GM12878 (cell line): ENCODE measurements at regions not wholly inside any gene's neighbourhood (a gene's known extent, or its start where the extent isn't known, plus 50 kb on each side); places are given as distances from the start of the nearest gene placed in this dataset.

Source experiments
- ATAC-seq: fragments of 200-7000 bp; cut with Tn5 transposase; 3 replicates; pipeline ENCODE4 v1.9.1; 2020; ENCODE audit warnings: mild to moderate bottlenecking, moderate library complexity
- BruUV-seq: library from RNA; stranded (reverse); fragments of 400-500 nt; replicated peaks from 2 replicates; lab custom pipeline; 2021; lab: Mats Ljungman, UMichigan
- CTCF ChIA-PET: fragments of 300-600 bp; sonication (Branson Sonifier 250); formaldehyde crosslinking; extraction: SDS; loops from one replicate; lab custom pipeline; 2021; ENCODE audit warnings: inconsistent platforms; lab: Yijun Ruan, JAX
- POLR2A ChIA-PET: fragments of 350-600 bp; formaldehyde crosslinking; extraction: SDS; loops from one replicate; lab custom pipeline; 2021; ENCODE audit warnings: inconsistent platforms; lab: Charles Lee
- RAD21 ChIA-PET: fragments of 300-600 bp; sonication (Branson Sonifier 250); formaldehyde crosslinking; loops from one replicate; lab custom pipeline; 2023; ENCODE audit warnings: antibody characterized with exemption; ENCODE audit not compliant: unreplicated experiment; lab: Charles Lee
- SMC1A ChIA-PET: fragments of 300-600 bp; sonication (Branson Sonifier 250); formaldehyde crosslinking; loops from one replicate; lab custom pipeline; 2023; ENCODE audit not compliant: unreplicated experiment, uncharacterized antibody; lab: Charles Lee
- DNase-seq: peaks from one replicate; pipeline ENCODE4 v3.0.0-alpha.2; 2011; ENCODE audit warnings: low read depth, low spot score
- FAIRE-seq: peaks from 3 replicates; lab custom pipeline; 2011; peaks lifted over from hg19 to GRCh38; lab: Jason Lieb, UNC
- H2AFZ ChIP-seq: 2 replicates; pipeline ENCODE4 v1.6.0; 2011; ENCODE audit warnings: low read depth, low read length, control low read depth; ENCODE audit not compliant: control insufficient read depth
- H3K27ac ChIP-seq: 2 replicates; pipeline ENCODE4 v1.5.1; 2011; ENCODE audit warnings: control low read depth; ENCODE audit not compliant: control insufficient read depth, insufficient read depth
- H3K27me3 ChIP-seq, 2 experiments: replicated peaks in 1 of 2; 2 replicates each; pipeline versions ENCODE4 v1.6.0 to v1.6.1; 2011; ENCODE audit warnings: low read length in 1 of 2; ENCODE audit not compliant: control insufficient read depth in 2 of 2, insufficient read depth in 2 of 2
- H3K36me3 ChIP-seq, 2 experiments: 2 replicates each; pipeline ENCODE4 v1.5.1; 2011; ENCODE audit warnings: low read length in 1 of 2; ENCODE audit not compliant: control insufficient read depth in 2 of 2, insufficient read depth in 2 of 2
- H3K4me1 ChIP-seq: 2 replicates; pipeline ENCODE4 v1.6.1; 2011; ENCODE audit warnings: mild to moderate bottlenecking, low read length, moderate library complexity, mixed read lengths; ENCODE audit not compliant: control insufficient read depth, insufficient read depth
- H3K4me2 ChIP-seq: 2 replicates; pipeline ENCODE4 v1.6.0; 2011; ENCODE audit warnings: control low read depth; ENCODE audit not compliant: control insufficient read depth, insufficient read depth
- H3K4me3 ChIP-seq: fragments of 200-600 bp; sonication (generic); 2 replicates; pipeline ENCODE4 v1.5.1; 2016
- H3K79me2 ChIP-seq: 2 replicates; pipeline ENCODE4 v1.6.0; 2011; ENCODE audit warnings: low read length; ENCODE audit not compliant: control insufficient read depth, insufficient read depth
- H3K9ac ChIP-seq: 2 replicates; pipeline ENCODE4 v1.8.0; 2011; ENCODE audit warnings: low read length, control low read depth, mixed read lengths; ENCODE audit not compliant: control insufficient read depth, insufficient read depth
- H3K9me3 ChIP-seq: replicated peaks from 3 replicates; pipeline ENCODE4 v1.5.1; 2011; ENCODE audit warnings: mild to moderate bottlenecking, low read length; ENCODE audit not compliant: control insufficient read depth, insufficient read depth
- H4K20me1 ChIP-seq: 2 replicates; pipeline ENCODE4 v1.6.0; 2011; ENCODE audit not compliant: control insufficient read depth, insufficient read depth
- CTCF ChIP-seq, 3 experiments: IDR thresholded peaks in 2 of 3; conservative IDR thresholded peaks in 1 of 3; 2 replicates each; pipeline ENCODE4 v1.5.1; 2011; ENCODE audit warnings: low read depth in 3 of 3, low read length in 3 of 3, mild to moderate bottlenecking in 3 of 3, control low read depth in 2 of 3, moderate library complexity in 2 of 3, inconsistent platforms in 1 of 3, mixed read lengths in 1 of 3; ENCODE audit not compliant: control insufficient read depth in 2 of 3, insufficient read depth in 1 of 3; ENCODE audit errors: extremely low read depth in 1 of 3
- EP300 ChIP-seq, 2 experiments: fragments of 150-350 bp in 1 of 2; IDR thresholded peaks; 2 replicates each; pipeline ENCODE4 v1.6.1; 2011 to 2012; ENCODE audit warnings: low read depth in 2 of 2, low read length in 2 of 2, borderline replicate concordance in 1 of 2, improper control_type of control experiment in 1 of 2, inconsistent platforms in 1 of 2; ENCODE audit not compliant: control insufficient read depth in 1 of 2
- MTA2 ChIP-seq: fragments of 450-650 bp; IDR thresholded peaks from 2 replicates; pipeline ENCODE4 v1.6.1; 2016; ENCODE audit warnings: low read depth, mild to moderate bottlenecking, moderate library complexity
- WGBS: methylation state at CpG from one replicate; pipeline ENCODE4 v1.1.6; 2016; ENCODE audit warnings: low lambda C conversion rate; ENCODE audit not compliant: insufficient replicate concordance, insufficient coverage; ENCODE audit errors: missing lambda C conversion rate; 5-methylcytosine and 5-hydroxymethylcytosine counted together
- in situ Hi-C: fragments of 300-500 bp; cut with MboI; formaldehyde crosslinking; loops from 9 replicates; pipeline ENCODE4 v1.14.3; 2018; ENCODE audit warnings: mixed read lengths
- intact Hi-C: fragments of 100-400 bp; cut with micrococcal nuclease; formaldehyde crosslinking; loops from one replicate; pipeline ENCODE4 v1.14.2; 2022; ENCODE audit not compliant: unreplicated experiment
- TF ChIP-seq, protein P1 (sequence below): fragments of 450-650 bp; conservative IDR thresholded peaks from 2 replicates; pipeline ENCODE4 v1.6.1; 2017; ENCODE audit warnings: mild to moderate bottlenecking, moderate library complexity

DNA sequence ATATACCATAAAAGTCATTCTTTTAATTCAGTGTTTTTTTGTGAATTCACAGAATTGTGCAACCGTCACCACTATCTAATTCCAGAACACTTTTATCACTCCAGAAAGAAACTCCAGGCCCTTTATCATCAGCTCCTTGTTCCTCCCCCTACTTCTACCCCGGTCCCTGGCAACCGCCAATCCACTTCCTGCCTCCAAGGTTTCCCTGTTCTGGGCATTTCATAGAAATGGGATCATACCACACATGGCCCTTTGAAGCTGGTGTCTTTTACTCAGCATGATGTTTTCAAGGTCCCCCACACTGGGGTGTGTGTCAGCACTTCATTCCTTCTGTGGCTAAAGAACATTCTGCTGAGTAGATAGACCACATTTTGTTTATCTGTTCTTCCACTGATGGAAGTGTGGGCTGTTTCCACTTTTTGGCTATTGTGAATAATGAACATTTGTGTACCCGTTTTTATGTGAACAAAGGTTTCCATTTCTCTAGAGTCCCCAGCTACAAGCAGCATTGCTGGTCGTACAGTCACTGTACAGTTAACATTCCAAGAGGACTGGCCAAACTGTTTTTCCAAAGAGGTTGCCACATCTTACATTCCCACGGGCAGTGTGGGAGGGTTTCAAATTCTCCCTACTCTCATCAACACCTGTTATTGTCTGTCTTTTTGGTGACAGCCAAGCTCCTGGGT lies 75.8 kb upstream of the ZNF469 start:
- WGBS: 33% methylated on average over 6 of the region's 6 CpGs
- POLR2A ChIA-PET: no interaction called here
- FAIRE-seq (no peak), ATAC-seq (no peak), DNase-seq (no peak)
- Histone ChIP-seq H2AFZ (no peak overlapping the region), H3K4me3 (no peak overlapping the region), H3K4me2 (no peak overlapping the region), H3K4me1 (no peaks in the 10 kb centered on the region), H3K27ac (no peak overlapping the region), H4K20me1 (no peaks in the 10 kb centered on the region), H3K27me3 (no peaks in the 10 kb centered on the region; a peak in 2 of 4 replicates), H3K9me3 (peaks cover 2% of the 10 kb centered on the region; the same call in 1 of the 3 replicates), H3K36me3 (no peaks in the 10 kb centered on the region), H3K9ac (no peak overlapping the region), H3K79me2 (no peaks in the 10 kb centered on the region)
- RAD21 ChIA-PET: no interaction called here
- no peak for TF ChIP-seq EP300 (IDR thresholded peaks at IDR 0.05; ENCODE audit: borderline replicate concordance in 1 of 2, control insufficient read depth in 1 of 2, low read depth in 2 of 2, low read length in 2 of 2)
- SMC1A ChIA-PET: no interaction called here
- in situ Hi-C loops: no loop called here
- BruUV-seq: no TSS peak
- intact Hi-C loops: no loop called here
- CTCF ChIA-PET: no interaction called here

GRCh38 chr16:88308441-88309173 lies 74.2 kb upstream of the ZNF469 start:
- Histone ChIP-seq H4K20me1 (no peaks in the 10 kb centered on the region), H3K4me3 (no peak overlapping the region), H3K4me1 (no peaks in the 10 kb centered on the region), H3K4me2 (no peak overlapping the region), H3K9ac (no peak overlapping the region), H3K9me3 (peaks cover 2% of the 10 kb centered on the region; the same call in 1 of the 3 replicates), H3K36me3 (no peaks in the 10 kb centered on the region), H2AFZ (no peak overlapping the region), H3K79me2 (no peaks in the 10 kb centered on the region), H3K27me3 (no peaks in the 10 kb centered on the region; a peak in 1 of 4 replicates), H3K27ac (no peak overlapping the region)
- FAIRE-seq (no peak), DNase-seq (no peak), ATAC-seq (no peak)
- ChIA-PET POLR2A (no interaction called here), CTCF (no interaction called here), RAD21 (no interaction called here), SMC1A (no interaction called here)
- BruUV-seq: no TSS peak
- in situ Hi-C loops (no loop called here), intact Hi-C loops (no loop called here)
- peak in 1 of 3 experiments; percentile 24; a peak in 1 of 6 replicates for TF ChIP-seq CTCF (IDR thresholded peaks at IDR 0.05 in 2 of 3, conservative IDR thresholded peaks at IDR 0.05 in 1 of 3; ENCODE audit: control insufficient read depth in 2 of 3, extremely low read depth in 1 of 3, insufficient read depth in 1 of 3, low read depth in 3 of 3, low read length in 3 of 3)
- TF ChIP-seq MTA2: no peak
- TF ChIP-seq, protein P1, sequence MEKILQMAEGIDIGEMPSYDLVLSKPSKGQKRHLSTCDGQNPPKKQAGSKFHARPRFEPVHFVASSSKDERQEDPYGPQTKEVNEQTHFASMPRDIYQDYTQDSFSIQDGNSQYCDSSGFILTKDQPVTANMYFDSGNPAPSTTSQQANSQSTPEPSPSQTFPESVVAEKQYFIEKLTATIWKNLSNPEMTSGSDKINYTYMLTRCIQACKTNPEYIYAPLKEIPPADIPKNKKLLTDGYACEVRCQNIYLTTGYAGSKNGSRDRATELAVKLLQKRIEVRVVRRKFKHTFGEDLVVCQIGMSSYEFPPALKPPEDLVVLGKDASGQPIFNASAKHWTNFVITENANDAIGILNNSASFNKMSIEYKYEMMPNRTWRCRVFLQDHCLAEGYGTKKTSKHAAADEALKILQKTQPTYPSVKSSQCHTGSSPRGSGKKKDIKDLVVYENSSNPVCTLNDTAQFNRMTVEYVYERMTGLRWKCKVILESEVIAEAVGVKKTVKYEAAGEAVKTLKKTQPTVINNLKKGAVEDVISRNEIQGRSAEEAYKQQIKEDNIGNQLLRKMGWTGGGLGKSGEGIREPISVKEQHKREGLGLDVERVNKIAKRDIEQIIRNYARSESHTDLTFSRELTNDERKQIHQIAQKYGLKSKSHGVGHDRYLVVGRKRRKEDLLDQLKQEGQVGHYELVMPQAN: no peak
- 15% methylated on average over 5 of the region's 5 CpGs for WGBS
